ENCODE measurements at regions not wholly inside any gene's neighbourhood (a gene's known extent, or its start where the extent isn't known, plus 50 kb on each side); places are given as distances from the start of the nearest gene placed in this dataset.

DNA sequence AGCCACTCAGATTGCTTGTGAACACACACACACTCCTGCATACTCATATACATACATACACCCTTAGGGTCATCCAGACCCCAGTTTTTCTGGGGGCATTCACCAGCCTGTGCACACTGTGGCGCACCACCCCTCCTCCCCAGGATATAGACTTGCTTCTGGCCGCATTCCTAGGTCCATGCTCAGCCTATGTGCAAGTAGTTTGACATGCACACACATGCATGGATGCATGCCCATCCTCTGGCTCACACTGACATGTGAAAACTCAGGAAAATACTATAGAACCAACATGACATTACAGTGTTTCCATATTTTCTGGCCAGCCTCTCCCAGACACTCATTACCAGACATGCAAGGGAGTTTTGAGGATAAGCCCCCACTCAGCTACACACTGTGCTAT, 79.3 kb upstream of the POLG start:
- TF ChIP-seq, protein P1, sequence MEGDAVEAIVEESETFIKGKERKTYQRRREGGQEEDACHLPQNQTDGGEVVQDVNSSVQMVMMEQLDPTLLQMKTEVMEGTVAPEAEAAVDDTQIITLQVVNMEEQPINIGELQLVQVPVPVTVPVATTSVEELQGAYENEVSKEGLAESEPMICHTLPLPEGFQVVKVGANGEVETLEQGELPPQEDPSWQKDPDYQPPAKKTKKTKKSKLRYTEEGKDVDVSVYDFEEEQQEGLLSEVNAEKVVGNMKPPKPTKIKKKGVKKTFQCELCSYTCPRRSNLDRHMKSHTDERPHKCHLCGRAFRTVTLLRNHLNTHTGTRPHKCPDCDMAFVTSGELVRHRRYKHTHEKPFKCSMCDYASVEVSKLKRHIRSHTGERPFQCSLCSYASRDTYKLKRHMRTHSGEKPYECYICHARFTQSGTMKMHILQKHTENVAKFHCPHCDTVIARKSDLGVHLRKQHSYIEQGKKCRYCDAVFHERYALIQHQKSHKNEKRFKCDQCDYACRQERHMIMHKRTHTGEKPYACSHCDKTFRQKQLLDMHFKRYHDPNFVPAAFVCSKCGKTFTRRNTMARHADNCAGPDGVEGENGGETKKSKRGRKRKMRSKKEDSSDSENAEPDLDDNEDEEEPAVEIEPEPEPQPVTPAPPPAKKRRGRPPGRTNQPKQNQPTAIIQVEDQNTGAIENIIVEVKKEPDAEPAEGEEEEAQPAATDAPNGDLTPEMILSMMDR (IDR thresholded peaks at IDR 0.05), result no peak
- TF ChIP-seq POLR2AphosphoS5 (IDR thresholded peaks at IDR 0.05), result no peak

Measured in stomach (tissue), 4 donors.